Astrocyte (in vitro differentiated cells and primary cell): ENCODE measurements at regions not wholly inside any gene's neighbourhood (a gene's known extent, or its start where the extent isn't known, plus 50 kb on each side); places are given as distances from the start of the nearest gene placed in this dataset.

Experiments used
- DNase-seq: peaks from one replicate; pipeline ENCODE4 v3.0.0-alpha.2; 2010; ENCODE audit warnings: low read depth
- FAIRE-seq: peaks from 2 replicates; lab custom pipeline; 2011; peaks lifted over from hg19 to GRCh38; lab: Jason Lieb, UNC
- H2AFZ ChIP-seq: 2 replicates; pipeline ENCODE4 v1.6.0; 2012; ENCODE audit warnings: low read depth, low read length, inconsistent platforms
- H3K27ac ChIP-seq: 2 replicates; pipeline ENCODE4 v1.5.1; 2011; ENCODE audit warnings: low read depth, low read length, inconsistent platforms
- H3K27me3 ChIP-seq: 2 replicates; pipeline ENCODE4 v1.6.0; 2011; ENCODE audit warnings: low read length, inconsistent platforms; ENCODE audit not compliant: insufficient read depth
- H3K36me3 ChIP-seq: 2 replicates; pipeline ENCODE4 v1.5.1; 2011; ENCODE audit warnings: low read length, inconsistent platforms; ENCODE audit not compliant: insufficient read depth
- H3K4me1 ChIP-seq: 2 replicates; pipeline ENCODE4 v1.5.1; 2011; ENCODE audit warnings: low read length, inconsistent platforms; ENCODE audit not compliant: insufficient read depth
- H3K4me2 ChIP-seq: 2 replicates; pipeline ENCODE4 v1.6.0; 2012; ENCODE audit warnings: low read length, inconsistent platforms
- H3K4me3 ChIP-seq: 2 replicates; pipeline ENCODE4 v1.5.1; 2011; ENCODE audit warnings: low read depth, mild to moderate bottlenecking, low read length, inconsistent platforms; ENCODE audit not compliant: insufficient read depth
- H3K79me2 ChIP-seq: 2 replicates; pipeline ENCODE4 v1.6.0; 2012; ENCODE audit warnings: mild to moderate bottlenecking, low read length, inconsistent platforms; ENCODE audit not compliant: insufficient read depth
- H3K9ac ChIP-seq: 2 replicates; pipeline ENCODE4 v1.6.0; 2012; ENCODE audit warnings: mild to moderate bottlenecking, low read length, inconsistent platforms
- H3K9me3 ChIP-seq: 2 replicates; pipeline ENCODE4 v1.5.1; 2012; ENCODE audit warnings: low read depth, mild to moderate bottlenecking, low read length, inconsistent platforms; ENCODE audit not compliant: insufficient read depth
- H4K20me1 ChIP-seq: 2 replicates; pipeline ENCODE4 v1.6.0; 2012; ENCODE audit warnings: low read length, inconsistent platforms; ENCODE audit not compliant: insufficient read depth
- H3K27ac Mint-ChIP-seq: one replicate; pipeline ENCODE4 v1.8.0; 2021; ENCODE audit warnings: mild to moderate bottlenecking, mixed read lengths; ENCODE audit not compliant: unreplicated experiment
- H3K27me3 Mint-ChIP-seq: one replicate; pipeline ENCODE4 v1.8.0; 2021; ENCODE audit warnings: low read depth, mixed read lengths; ENCODE audit not compliant: unreplicated experiment
- H3K36me3 Mint-ChIP-seq: one replicate; pipeline ENCODE4 v1.8.0; 2021; ENCODE audit warnings: low read depth, mixed read lengths; ENCODE audit not compliant: unreplicated experiment
- H3K4me1 Mint-ChIP-seq: one replicate; pipeline ENCODE4 v1.8.0; 2021; ENCODE audit warnings: low read depth, mixed read lengths; ENCODE audit not compliant: unreplicated experiment
- H3K4me3 Mint-ChIP-seq: one replicate; pipeline ENCODE4 v1.8.0; 2021; ENCODE audit warnings: mild to moderate bottlenecking, moderate library complexity, mixed read lengths; ENCODE audit not compliant: unreplicated experiment
- H3K9me3 Mint-ChIP-seq: one replicate; pipeline ENCODE4 v1.8.0; 2021; ENCODE audit warnings: mild to moderate bottlenecking, mixed read lengths; ENCODE audit not compliant: unreplicated experiment
- CTCF ChIP-seq: IDR thresholded peaks from 2 replicates; pipeline ENCODE4 v1.5.1; 2011; ENCODE audit warnings: low read depth, mild to moderate bottlenecking, inconsistent platforms, low read length, moderate library complexity; ENCODE audit not compliant: insufficient read depth
- EZH2 ChIP-seq: IDR thresholded peaks from 2 replicates; pipeline ENCODE4 v1.6.1; 2012; ENCODE audit warnings: mild to moderate bottlenecking, low read length, inconsistent platforms; ENCODE audit not compliant: insufficient read depth

GRCh38 chr22:47334601-47335000 lies 572.2 kb downstream of the TBC1D22A start:
- no peak overlapping the region for H3K27ac ChIP-seq
- H4K20me1 ChIP-seq: no peaks in the 10 kb centered on the region
- peaks cover 8% of the 10 kb centered on the region for H3K9me3 ChIP-seq
- no peak overlapping the region for H2AFZ ChIP-seq
- Mint-ChIP-seq H3K4me3 (no peak overlapping the region), H3K9me3 (peaks cover 38% of the 10 kb centered on the region), H3K4me1 (no peaks in the 10 kb centered on the region), H3K36me3 (no peaks in the 10 kb centered on the region), H3K27ac (no peak overlapping the region), H3K27me3 (no peaks in the 10 kb centered on the region)
- no peak for DNase-seq
- H3K36me3 ChIP-seq: no peaks in the 10 kb centered on the region
- no peak overlapping the region for H3K4me2 ChIP-seq
- no peaks in the 10 kb centered on the region for H3K79me2 ChIP-seq
- FAIRE-seq: no peak
- H3K27me3 ChIP-seq: no peaks in the 10 kb centered on the region
- no peak overlapping the region for H3K4me3 ChIP-seq
- peaks cover 11% of the 10 kb centered on the region for H3K4me1 ChIP-seq
- H3K9ac ChIP-seq: no peak overlapping the region
- no peak for TF ChIP-seq EZH2

- FAIRE-seq (no peak), DNase-seq (peak; percentile 49)
- no peak overlapping the region for H3K9ac ChIP-seq
- no peaks in the 10 kb centered on the region for H3K36me3 ChIP-seq
- no peak overlapping the region for H2AFZ ChIP-seq
- no peak for TF ChIP-seq CTCF
- TF ChIP-seq EZH2: no peak
- H3K27me3 Mint-ChIP-seq: no peaks in the 10 kb centered on the region
- H3K4me1 Mint-ChIP-seq: no peaks in the 10 kb centered on the region
- peaks cover 19% of the 10 kb centered on the region for H3K4me1 ChIP-seq
- H4K20me1 ChIP-seq: no peaks in the 10 kb centered on the region
- no peaks in the 10 kb centered on the region for H3K27me3 ChIP-seq
- no peak overlapping the region for H3K27ac Mint-ChIP-seq
- H3K4me3 ChIP-seq: no peak overlapping the region
- H3K4me3 Mint-ChIP-seq: no peak overlapping the region
- H3K27ac ChIP-seq: no peak overlapping the region
- peaks cover 38% of the 10 kb centered on the region for H3K9me3 Mint-ChIP-seq
- no peak overlapping the region for H3K4me2 ChIP-seq
- no peaks in the 10 kb centered on the region for H3K79me2 ChIP-seq
- peaks cover 8% of the 10 kb centered on the region for H3K9me3 ChIP-seq
- H3K36me3 Mint-ChIP-seq: no peaks in the 10 kb centered on the region
These were observed 571.2 kb downstream of the TBC1D22A start for GRCh38 chr22:47333625-47334024.

GRCh38 chr22:47332246-47332980 lies 570.0 kb downstream of the TBC1D22A start:
- Histone ChIP-seq H3K9me3 (peaks cover 10% of the 10 kb centered on the region), H3K27me3 (no peaks in the 10 kb centered on the region), H3K9ac (no peak overlapping the region), H4K20me1 (no peaks in the 10 kb centered on the region), H3K4me3 (no peak overlapping the region), H3K79me2 (no peaks in the 10 kb centered on the region), H3K4me2 (no peak overlapping the region), H2AFZ (no peak overlapping the region), H3K27ac (no peak overlapping the region), H3K36me3 (no peaks in the 10 kb centered on the region), H3K4me1 (peaks cover 24% of the 10 kb centered on the region)
- H3K9me3 Mint-ChIP-seq: peaks cover 43% of the 10 kb centered on the region
- TF ChIP-seq CTCF (no peak), EZH2 (no peak)
- no peaks in the 10 kb centered on the region for H3K36me3 Mint-ChIP-seq
- no peak overlapping the region for H3K4me3 Mint-ChIP-seq
- no peaks in the 10 kb centered on the region for H3K4me1 Mint-ChIP-seq
- FAIRE-seq: no peak
- H3K27me3 Mint-ChIP-seq: no peaks in the 10 kb centered on the region
- H3K27ac Mint-ChIP-seq: no peak overlapping the region
- DNase-seq: no peak
